Testis (tissue), 2 donors: ENCODE measurements at regions not wholly inside any gene's neighbourhood (a gene's known extent, or its start where the extent isn't known, plus 50 kb on each side); places are given as distances from the start of the nearest gene placed in this dataset.

Source experiments
- CTCF ChIP-seq, 3 experiments: fragments of 450-650 bp in 2 of 3; fragments of 200-600 bp in 1 of 3; sonication (generic) in 1 of 3; IDR thresholded peaks; one replicate each; pipeline ENCODE4 v1.5.1; 2016 to 2019; ENCODE audit warnings: antibody characterized with exemption in 3 of 3, mild to moderate bottlenecking in 2 of 3, moderate library complexity in 1 of 3
- POLR2A ChIP-seq: fragments of 450-650 bp; IDR thresholded peaks from one replicate; pipeline ENCODE4 v1.6.1; 2017; ENCODE audit warnings: antibody characterized with exemption, mild to moderate bottlenecking, moderate library complexity

DNA sequence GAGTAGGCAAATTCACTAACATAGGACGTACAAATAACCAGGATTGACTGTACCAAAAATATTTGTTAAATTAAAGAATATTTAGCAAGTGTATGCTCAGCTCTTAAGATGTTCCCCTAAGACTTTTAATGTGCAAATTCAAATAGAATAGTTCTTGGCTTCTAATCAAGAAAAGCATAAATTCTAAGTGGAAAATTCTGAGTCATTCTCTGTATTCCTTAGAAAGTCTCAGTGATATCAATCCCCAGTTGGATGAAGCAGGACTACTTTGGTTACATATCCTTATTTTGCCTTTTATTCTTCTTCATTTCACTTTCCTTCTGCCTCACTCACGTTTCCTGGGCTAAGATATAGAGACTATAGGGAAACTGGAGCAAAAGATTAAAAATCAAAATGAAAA is 130.2 kb downstream of the IFI44 start:
- TF ChIP-seq CTCF (IDR thresholded peaks at IDR 0.05) (no peak), POLR2A (no peak)
